ENCODE measurements at regions not wholly inside any gene's neighbourhood (a gene's known extent, or its start where the extent isn't known, plus 50 kb on each side); places are given as distances from the start of the nearest gene placed in this dataset.

- no peak for TF ChIP-seq POLR2A (IDR thresholded peaks at IDR 0.05; ENCODE audit: low read depth, low read length)
- TF ChIP-seq TAF1 (IDR thresholded peaks at IDR 0.05; ENCODE audit: low read depth, low read length): no peak
- no peak for TF ChIP-seq POLR2AphosphoS5 (IDR thresholded peaks at IDR 0.05; ENCODE audit: low read depth, low read length)
- no peak for TF ChIP-seq POU2F2 (IDR thresholded peaks at IDR 0.05; ENCODE audit: low read depth, low read length)
- TF ChIP-seq PAX5 (IDR thresholded peaks at IDR 0.05; ENCODE audit: insufficient read depth, low read length, severe bottlenecking): no peak
These were observed 202.6 kb downstream of the C7orf25 start for GRCh38 chr7:42709284-42709683.
